ENCODE measurements at regions not wholly inside any gene's neighbourhood (a gene's known extent, or its start where the extent isn't known, plus 50 kb on each side); places are given as distances from the start of the nearest gene placed in this dataset.

DNA sequence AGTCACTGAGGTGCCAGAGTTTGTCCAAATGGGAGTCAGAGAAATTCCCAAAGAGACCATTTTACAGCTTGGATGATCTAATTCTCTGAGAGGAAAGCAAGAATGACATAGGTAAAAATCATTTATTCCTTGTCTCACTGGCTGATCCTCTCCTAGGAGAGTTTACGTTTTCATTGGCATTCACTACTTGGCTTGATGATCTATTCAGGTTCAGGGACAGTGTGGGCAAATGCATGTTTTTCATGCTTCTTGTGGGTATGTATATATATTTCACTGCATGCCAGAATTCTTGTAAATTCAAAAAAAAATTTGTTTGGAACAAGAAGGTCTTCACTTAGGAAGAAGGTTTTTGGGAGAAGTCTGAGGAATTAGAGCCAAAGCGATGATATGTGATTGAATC is 403.4 kb upstream of the JAG1 start:
- TF ChIP-seq, protein P1, sequence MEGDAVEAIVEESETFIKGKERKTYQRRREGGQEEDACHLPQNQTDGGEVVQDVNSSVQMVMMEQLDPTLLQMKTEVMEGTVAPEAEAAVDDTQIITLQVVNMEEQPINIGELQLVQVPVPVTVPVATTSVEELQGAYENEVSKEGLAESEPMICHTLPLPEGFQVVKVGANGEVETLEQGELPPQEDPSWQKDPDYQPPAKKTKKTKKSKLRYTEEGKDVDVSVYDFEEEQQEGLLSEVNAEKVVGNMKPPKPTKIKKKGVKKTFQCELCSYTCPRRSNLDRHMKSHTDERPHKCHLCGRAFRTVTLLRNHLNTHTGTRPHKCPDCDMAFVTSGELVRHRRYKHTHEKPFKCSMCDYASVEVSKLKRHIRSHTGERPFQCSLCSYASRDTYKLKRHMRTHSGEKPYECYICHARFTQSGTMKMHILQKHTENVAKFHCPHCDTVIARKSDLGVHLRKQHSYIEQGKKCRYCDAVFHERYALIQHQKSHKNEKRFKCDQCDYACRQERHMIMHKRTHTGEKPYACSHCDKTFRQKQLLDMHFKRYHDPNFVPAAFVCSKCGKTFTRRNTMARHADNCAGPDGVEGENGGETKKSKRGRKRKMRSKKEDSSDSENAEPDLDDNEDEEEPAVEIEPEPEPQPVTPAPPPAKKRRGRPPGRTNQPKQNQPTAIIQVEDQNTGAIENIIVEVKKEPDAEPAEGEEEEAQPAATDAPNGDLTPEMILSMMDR (IDR thresholded peaks at IDR 0.05) = no peak
- TF ChIP-seq POLR2A (IDR thresholded peaks at IDR 0.05) = no peak
